OCI-LY3 (cell line): ENCODE measurements at regions not wholly inside any gene's neighbourhood (a gene's known extent, or its start where the extent isn't known, plus 50 kb on each side); places are given as distances from the start of the nearest gene placed in this dataset.

Experiments used
- H2AFZ ChIP-seq: fragments of 200-600, 300-600 bp; shearing (Covaris generic); 2 replicates; pipeline ENCODE4 v1.6.0; 2014; ENCODE audit warnings: antibody characterized with exemption, low read depth, low read length
- H3K27ac ChIP-seq: fragments of 200-600, 300-600 bp; sonication (generic); 2 replicates; pipeline ENCODE4 v1.5.1; 2014; ENCODE audit warnings: mild to moderate bottlenecking, low read length, moderate library complexity, mixed read lengths
- H3K27me3 ChIP-seq: fragments of 200-600, 300-600 bp; sonication (generic); 2 replicates; pipeline ENCODE4 v1.6.1; 2014; ENCODE audit warnings: low read depth, low read length, mixed read lengths
- H3K36me3 ChIP-seq: fragments of 200-600, 300-600 bp; sonication (generic); replicated peaks from 2 replicates; pipeline ENCODE3; 2014; ENCODE audit warnings: low read depth, low read length, mixed read lengths
- H3K4me1 ChIP-seq: fragments of 300-600, 200-600 bp; sonication (generic); 2 replicates; pipeline ENCODE4 v1.6.1; 2014; ENCODE audit warnings: low read length, mixed read lengths
- H3K4me2 ChIP-seq: fragments of 200-600, 300-600 bp; sonication (generic); 2 replicates; pipeline ENCODE4 v1.6.1; 2014; ENCODE audit warnings: low read length, mixed read lengths
- H3K4me3 ChIP-seq: fragments of 300-600, 200-600 bp; sonication (generic); 2 replicates; pipeline ENCODE4 v1.5.1; 2014; ENCODE audit warnings: antibody characterized with exemption, mild to moderate bottlenecking, low read length, moderate library complexity
- H3K79me2 ChIP-seq: fragments of 300-600, 200-600 bp; shearing (Covaris generic); 2 replicates; pipeline ENCODE4 v1.6.1; 2014; ENCODE audit warnings: mild to moderate bottlenecking, low read length, mixed read lengths
- H3K9ac ChIP-seq: fragments of 300-600, 200-600 bp; shearing (Covaris generic); 2 replicates; pipeline ENCODE4 v1.6.0; 2014; ENCODE audit warnings: mild to moderate bottlenecking, low read length, moderate library complexity
- H3K9me3 ChIP-seq: fragments of 200-600, 300-600 bp; shearing (Covaris generic); 2 replicates; pipeline ENCODE4 v1.6.1; 2014; ENCODE audit warnings: low read length, mixed read lengths; ENCODE audit not compliant: insufficient read depth
- H4K20me1 ChIP-seq: fragments of 200-600, 300-600 bp; sonication (generic); 2 replicates; pipeline ENCODE4 v1.6.1; 2016; ENCODE audit warnings: low read length, mixed read lengths; ENCODE audit not compliant: insufficient read depth
- EZH2phosphoT487 ChIP-seq: fragments of 200-600 bp; shearing (Covaris generic); IDR thresholded peaks from 2 replicates; pipeline ENCODE4 v1.6.1; 2018; ENCODE audit warnings: antibody characterized with exemption, mixed run types, low read depth
- TF ChIP-seq, protein P1 (sequence below): fragments of 200-600, 300-600 bp; sonication (generic); IDR thresholded peaks from 2 replicates; pipeline ENCODE4 v1.5.1; 2014; ENCODE audit warnings: antibody characterized with exemption, low read length, low read depth

DNA sequence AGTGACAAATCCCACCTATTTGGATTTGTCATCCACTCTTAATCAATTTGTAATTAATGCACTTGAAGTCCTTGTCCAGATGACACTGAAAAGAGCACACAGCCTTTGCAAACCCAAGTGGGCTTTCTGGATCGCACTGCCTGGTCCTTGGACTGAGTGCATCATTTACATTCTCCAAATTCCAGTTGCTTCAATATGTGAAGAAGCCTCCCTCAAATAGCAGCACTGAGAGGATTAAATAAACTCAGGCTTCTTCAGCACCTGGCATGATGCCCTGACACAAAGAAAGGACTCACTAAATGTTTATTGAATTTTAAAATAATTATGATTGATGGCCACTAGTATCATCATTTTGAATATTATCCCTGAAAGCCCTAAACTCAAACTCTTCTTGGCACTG, 496.5 kb downstream of the VRK1 start:
- Histone ChIP-seq H3K36me3 (no peaks in the 10 kb centered on the region), H3K27me3 (peaks cover 25% of the 10 kb centered on the region; the same call in 1 of the 2 replicates), H3K79me2 (no peaks in the 10 kb centered on the region), H3K4me3 (no peak overlapping the region), H3K4me1 (no peaks in the 10 kb centered on the region), H2AFZ (no peak overlapping the region), H3K9me3 (no peaks in the 10 kb centered on the region), H4K20me1 (no peaks in the 10 kb centered on the region; the same call in 1 of the 2 replicates), H3K9ac (no peak overlapping the region), H3K4me2 (no peak overlapping the region), H3K27ac (no peak overlapping the region)
- TF ChIP-seq, protein P1, sequence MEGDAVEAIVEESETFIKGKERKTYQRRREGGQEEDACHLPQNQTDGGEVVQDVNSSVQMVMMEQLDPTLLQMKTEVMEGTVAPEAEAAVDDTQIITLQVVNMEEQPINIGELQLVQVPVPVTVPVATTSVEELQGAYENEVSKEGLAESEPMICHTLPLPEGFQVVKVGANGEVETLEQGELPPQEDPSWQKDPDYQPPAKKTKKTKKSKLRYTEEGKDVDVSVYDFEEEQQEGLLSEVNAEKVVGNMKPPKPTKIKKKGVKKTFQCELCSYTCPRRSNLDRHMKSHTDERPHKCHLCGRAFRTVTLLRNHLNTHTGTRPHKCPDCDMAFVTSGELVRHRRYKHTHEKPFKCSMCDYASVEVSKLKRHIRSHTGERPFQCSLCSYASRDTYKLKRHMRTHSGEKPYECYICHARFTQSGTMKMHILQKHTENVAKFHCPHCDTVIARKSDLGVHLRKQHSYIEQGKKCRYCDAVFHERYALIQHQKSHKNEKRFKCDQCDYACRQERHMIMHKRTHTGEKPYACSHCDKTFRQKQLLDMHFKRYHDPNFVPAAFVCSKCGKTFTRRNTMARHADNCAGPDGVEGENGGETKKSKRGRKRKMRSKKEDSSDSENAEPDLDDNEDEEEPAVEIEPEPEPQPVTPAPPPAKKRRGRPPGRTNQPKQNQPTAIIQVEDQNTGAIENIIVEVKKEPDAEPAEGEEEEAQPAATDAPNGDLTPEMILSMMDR = no peak
- TF ChIP-seq EZH2phosphoT487 = no peak

DNA sequence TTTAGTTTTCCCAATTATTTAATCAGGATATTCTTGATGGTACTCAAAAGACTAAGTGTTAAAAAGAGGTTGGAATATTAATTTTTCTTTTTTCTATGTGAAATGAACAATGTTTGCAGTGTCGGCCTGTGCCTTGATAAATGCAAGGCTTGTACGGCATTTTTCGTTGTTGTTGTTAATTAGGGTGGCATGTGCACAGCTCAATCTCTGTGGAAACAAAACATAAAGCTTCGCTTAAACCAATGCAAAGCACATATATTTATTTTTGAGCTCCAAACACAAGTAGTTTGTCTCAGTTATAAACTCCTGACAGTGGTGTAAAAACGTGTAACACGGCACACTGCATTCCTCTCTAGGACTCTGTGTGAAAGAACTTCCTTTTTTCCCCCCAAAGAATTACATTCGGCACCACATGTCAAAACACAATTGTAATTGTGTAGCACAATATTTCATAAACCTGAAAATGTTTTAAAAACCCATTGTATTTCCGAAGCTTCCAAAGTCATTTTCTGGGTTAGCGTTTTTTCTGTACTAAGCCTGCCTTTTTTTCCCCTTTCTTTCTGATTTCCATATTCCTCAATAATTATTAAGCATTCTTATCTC, 498.0 kb downstream of the VRK1 start:
- H3K27me3 ChIP-seq = peaks cover 33% of the 10 kb centered on the region
- no peaks in the 10 kb centered on the region for H3K36me3 ChIP-seq
- no peak overlapping the region for H2AFZ ChIP-seq
- no peak overlapping the region for H3K4me2 ChIP-seq
- H4K20me1 ChIP-seq = no peaks in the 10 kb centered on the region; the same call in 1 of the 2 replicates
- no peaks in the 10 kb centered on the region for H3K9me3 ChIP-seq
- no peak overlapping the region for H3K27ac ChIP-seq
- no peak overlapping the region for H3K4me3 ChIP-seq
- H3K9ac ChIP-seq = no peak overlapping the region
- H3K4me1 ChIP-seq = no peaks in the 10 kb centered on the region
- H3K79me2 ChIP-seq = no peaks in the 10 kb centered on the region
- TF ChIP-seq, protein P1 = no peak

DNA sequence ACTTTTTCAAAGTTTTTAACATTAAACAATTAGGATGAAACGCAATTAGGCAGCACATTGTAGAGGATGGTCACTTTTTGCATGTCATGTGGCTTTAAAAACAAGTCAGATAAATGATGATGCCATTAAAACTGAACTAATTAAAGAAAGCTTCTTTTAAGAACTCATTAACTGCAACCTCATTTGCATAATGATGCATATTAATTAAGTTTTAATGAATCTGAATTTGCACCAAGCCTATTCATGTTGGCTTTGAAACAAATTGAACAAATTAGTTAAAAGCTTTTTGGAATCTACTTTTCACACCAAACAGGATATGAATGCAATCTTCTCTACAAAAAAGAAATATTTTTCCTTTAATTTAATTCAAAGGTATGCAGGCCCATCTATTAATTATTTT, 499.0 kb downstream of the VRK1 start:
- no peaks in the 10 kb centered on the region for H3K4me1 ChIP-seq
- H4K20me1 ChIP-seq = no peaks in the 10 kb centered on the region; the same call in 1 of the 2 replicates
- no peaks in the 10 kb centered on the region for H3K36me3 ChIP-seq
- no peak overlapping the region for H3K27ac ChIP-seq
- no peak overlapping the region for H3K4me2 ChIP-seq
- no peak overlapping the region for H3K9ac ChIP-seq
- no peak overlapping the region for H3K4me3 ChIP-seq
- H3K9me3 ChIP-seq = no peaks in the 10 kb centered on the region
- H2AFZ ChIP-seq = no peak overlapping the region
- H3K27me3 ChIP-seq = peaks cover 29% of the 10 kb centered on the region
- TF ChIP-seq, protein P1 = no peak
- no peak for TF ChIP-seq EZH2phosphoT487
- no peaks in the 10 kb centered on the region for H3K79me2 ChIP-seq

DNA sequence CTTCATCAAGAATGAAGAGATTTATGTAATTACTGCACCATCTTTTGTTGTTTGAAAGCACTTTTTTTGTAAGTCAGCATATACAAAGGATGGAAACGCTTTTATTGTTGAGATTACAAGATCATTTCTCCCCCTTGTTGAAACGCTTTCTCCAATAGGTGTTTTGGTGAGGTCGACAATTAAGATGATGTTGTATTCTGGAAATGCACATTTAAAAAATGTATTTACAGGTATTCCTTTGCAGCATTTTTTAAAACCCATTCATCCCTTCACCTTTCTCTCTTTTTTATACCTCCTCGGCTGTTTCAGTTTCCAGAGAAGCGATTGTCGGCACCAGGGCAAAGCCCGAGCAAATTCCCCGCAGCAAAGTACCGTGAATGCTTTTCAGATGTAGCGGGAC, 499.9 kb downstream of the VRK1 start:
- Histone ChIP-seq H4K20me1 (no peaks in the 10 kb centered on the region; the same call in 1 of the 2 replicates), H3K79me2 (no peaks in the 10 kb centered on the region), H3K9ac (no peak overlapping the region), H3K4me2 (no peak overlapping the region), H3K4me3 (no peak overlapping the region), H2AFZ (no peak overlapping the region), H3K36me3 (no peaks in the 10 kb centered on the region), H3K27me3 (peaks cover 27% of the 10 kb centered on the region), H3K4me1 (no peaks in the 10 kb centered on the region), H3K9me3 (no peaks in the 10 kb centered on the region), H3K27ac (no peak overlapping the region)
- TF ChIP-seq, protein P1 = no peak
- no peak for TF ChIP-seq EZH2phosphoT487
